MM.1S (cell line): ENCODE measurements at regions not wholly inside any gene's neighbourhood (a gene's known extent, or its start where the extent isn't known, plus 50 kb on each side); places are given as distances from the start of the nearest gene placed in this dataset.

Experiments used
- DNase-seq: peaks from one replicate; pipeline ENCODE4 v3.0.0-alpha.2; 2015
- H2AFZ ChIP-seq: fragments of 300-600 bp; sonication (generic); 2 replicates; pipeline ENCODE4 v1.6.0; 2016; ENCODE audit warnings: antibody characterized with exemption, low read length
- H3F3A ChIP-seq: fragments of 300-600 bp; sonication (generic); 2 replicates; pipeline ENCODE4 v1.6.1; 2016; ENCODE audit warnings: mild to moderate bottlenecking, antibody characterized with exemption, low read length, moderate library complexity, mixed read lengths; ENCODE audit not compliant: insufficient read depth
- H3K27ac ChIP-seq: fragments of 300-600 bp; sonication (generic); 2 replicates; pipeline ENCODE4 v1.5.1; 2016; ENCODE audit warnings: mild to moderate bottlenecking, low read length
- H3K27me3 ChIP-seq: fragments of 300-600 bp; sonication (generic); replicated peaks from 2 replicates; pipeline ENCODE4 v1.6.0; 2016; ENCODE audit warnings: low read length; ENCODE audit not compliant: insufficient read depth
- H3K36me3 ChIP-seq: fragments of 300-600 bp; sonication (generic); replicated peaks from 2 replicates; pipeline ENCODE4 v1.6.1; 2016; ENCODE audit warnings: mild to moderate bottlenecking, low read length, mixed read lengths; ENCODE audit not compliant: insufficient read depth
- H3K4me1 ChIP-seq: fragments of 300-600 bp; sonication (generic); 2 replicates; pipeline ENCODE4 v1.6.1; 2016; ENCODE audit warnings: low read length, mixed read lengths
- H3K4me2 ChIP-seq: fragments of 300-600 bp; sonication (generic); 2 replicates; pipeline ENCODE4 v1.6.0; 2016; ENCODE audit warnings: low read depth, low read length
- H3K4me3 ChIP-seq: fragments of 300-600 bp; sonication (generic); 2 replicates; pipeline ENCODE4 v1.5.1; 2016; ENCODE audit warnings: low read length, mixed read lengths
- H3K79me2 ChIP-seq: fragments of 300-600 bp; sonication (generic); 2 replicates; pipeline ENCODE4 v1.6.1; 2016; ENCODE audit warnings: mixed run types, low read length, mixed read lengths
- H3K9ac ChIP-seq: fragments of 300-600 bp; sonication (generic); 2 replicates; pipeline ENCODE4 v1.6.1; 2016; ENCODE audit warnings: low read length, mixed read lengths
- H3K9me2 ChIP-seq: fragments of 300-600 bp; sonication (generic); replicated peaks from 2 replicates; pipeline ENCODE4 v1.6.1; 2016; ENCODE audit warnings: mild to moderate bottlenecking, low read length, mixed read lengths; ENCODE audit not compliant: insufficient read depth
- H3K9me3 ChIP-seq: fragments of 300-600 bp; sonication (generic); replicated peaks from 2 replicates; pipeline ENCODE4 v1.6.1; 2016; ENCODE audit warnings: mild to moderate bottlenecking, low read length, mixed read lengths; ENCODE audit not compliant: insufficient read depth
- H4K20me1 ChIP-seq: fragments of 300-600 bp; sonication (generic); 2 replicates; pipeline ENCODE4 v1.6.1; 2016; ENCODE audit warnings: mild to moderate bottlenecking, low read length, moderate library complexity, mixed read lengths; ENCODE audit not compliant: insufficient read depth
- CTCF ChIP-seq: fragments of 300-600 bp; sonication (generic); IDR thresholded peaks from 2 replicates; pipeline ENCODE4 v1.5.1; 2016; ENCODE audit warnings: antibody characterized with exemption, low read length, mixed read lengths
- EZH2 ChIP-seq: fragments of 300-600 bp; sonication (generic); optimal IDR thresholded peaks from 2 replicates; pipeline ENCODE3; 2017; ENCODE audit warnings: low read depth, mild to moderate bottlenecking, antibody characterized with exemption, low read length, mixed read lengths
- EZH2phosphoT487 ChIP-seq: fragments of 300-600 bp; sonication (generic); IDR thresholded peaks from 2 replicates; pipeline ENCODE4 v1.6.1; 2018; ENCODE audit warnings: antibody characterized with exemption, low read length

- Histone ChIP-seq H3K79me2 (no peaks in the 10 kb centered on the region), H3K9ac (no peak overlapping the region), H3K36me3 (no peaks in the 10 kb centered on the region), H4K20me1 (no peaks in the 10 kb centered on the region), H3K4me2 (no peak overlapping the region), H3K4me1 (no peaks in the 10 kb centered on the region), H3K4me3 (no peak overlapping the region), H3K27ac (no peak overlapping the region), H3K27me3 (no peaks in the 10 kb centered on the region), H3K9me3 (no peaks in the 10 kb centered on the region), H2AFZ (no peak overlapping the region), H3K9me2 (no peaks in the 10 kb centered on the region), H3F3A (no peaks in the 10 kb centered on the region)
- no peak for TF ChIP-seq EZH2
- no peak for TF ChIP-seq CTCF
- TF ChIP-seq EZH2phosphoT487 = no peak
- no peak for DNase-seq
Observed at GRCh38 chr3:135449046-135449445, 516.5 kb upstream of the PPP2R3A start.

- Histone ChIP-seq H2AFZ (no peak overlapping the region), H3K9me3 (no peaks in the 10 kb centered on the region), H3K9ac (no peak overlapping the region), H3K4me3 (no peak overlapping the region), H3K4me1 (no peaks in the 10 kb centered on the region), H3K4me2 (no peak overlapping the region), H3K36me3 (no peaks in the 10 kb centered on the region), H3F3A (no peaks in the 10 kb centered on the region), H4K20me1 (no peaks in the 10 kb centered on the region), H3K79me2 (no peaks in the 10 kb centered on the region), H3K27ac (no peak overlapping the region), H3K9me2 (no peaks in the 10 kb centered on the region), H3K27me3 (no peaks in the 10 kb centered on the region)
- TF ChIP-seq CTCF (no peak), EZH2phosphoT487 (no peak), EZH2 (no peak)
- DNase-seq = no peak
Observed at GRCh38 chr3:135451037-135451785, 514.3 kb upstream of the PPP2R3A start.

GRCh38 chr3:135452881-135453280 lies 512.6 kb upstream of the PPP2R3A start:
- Histone ChIP-seq H3K4me2 (no peak overlapping the region), H3K27me3 (no peaks in the 10 kb centered on the region), H3K79me2 (no peaks in the 10 kb centered on the region), H3K9ac (no peak overlapping the region), H3F3A (no peaks in the 10 kb centered on the region), H4K20me1 (no peaks in the 10 kb centered on the region), H3K9me2 (no peaks in the 10 kb centered on the region), H3K27ac (no peak overlapping the region), H3K9me3 (no peaks in the 10 kb centered on the region), H3K36me3 (no peaks in the 10 kb centered on the region), H3K4me1 (no peaks in the 10 kb centered on the region), H3K4me3 (no peak overlapping the region), H2AFZ (no peak overlapping the region)
- no peak for DNase-seq
- TF ChIP-seq CTCF = no peak
